OCI-LY7 (cell line): ENCODE measurements at regions not wholly inside any gene's neighbourhood (a gene's known extent, or its start where the extent isn't known, plus 50 kb on each side); places are given as distances from the start of the nearest gene placed in this dataset.

ENCODE experiments used
- BruUV-seq: library from RNA; stranded (reverse); fragments of 400-500 nt; replicated peaks from 2 replicates; lab custom pipeline; 2021; lab: Mats Ljungman, UMichigan
- CTCF ChIA-PET: fragments of 300-600 bp; sonication (Branson Sonifier 250); formaldehyde crosslinking; loops from one replicate; lab custom pipeline; 2022; ENCODE audit warnings: antibody characterized with exemption; ENCODE audit not compliant: unreplicated experiment; lab: Charles Lee
- POLR2A ChIA-PET: fragments of 300-600 bp; sonication (Branson Sonifier 250); formaldehyde crosslinking; loops from one replicate; lab custom pipeline; 2022; ENCODE audit warnings: antibody characterized with exemption; lab: Charles Lee
- DNase-seq: peaks from one replicate; pipeline ENCODE4 v3.0.0-alpha.2; 2015; ENCODE audit warnings: low spot score
- H2AFZ ChIP-seq: fragments of 200-600 bp; sonication (generic), shearing (Covaris generic); 2 replicates; pipeline ENCODE4 v1.6.1; 2014; ENCODE audit warnings: mild to moderate bottlenecking, antibody characterized with exemption, low read length, moderate library complexity
- H3K27ac ChIP-seq: fragments of 200-600 bp; sonication (generic); 2 replicates; pipeline ENCODE4 v1.5.1; 2014; ENCODE audit warnings: mixed run types, low read depth, mild to moderate bottlenecking, moderate library complexity, low read length, inconsistent platforms; ENCODE audit not compliant: poor library complexity, severe bottlenecking
- H3K36me3 ChIP-seq: fragments of 200-600 bp; sonication (generic); 2 replicates; pipeline ENCODE4 v1.6.1; 2014; ENCODE audit warnings: mild to moderate bottlenecking, antibody characterized with exemption, low read length, moderate library complexity, mixed read lengths; ENCODE audit not compliant: insufficient read depth
- H3K4me1 ChIP-seq: fragments of 200-600 bp; sonication (generic); 2 replicates; pipeline ENCODE4 v1.5.1; 2014; ENCODE audit warnings: mild to moderate bottlenecking, low read length; ENCODE audit not compliant: insufficient read depth, poor library complexity, severe bottlenecking
- H3K4me2 ChIP-seq: fragments of 200-600 bp; sonication (generic); 2 replicates; pipeline ENCODE4 v1.6.1; 2014; ENCODE audit warnings: mild to moderate bottlenecking, low read length
- H3K4me3 ChIP-seq: fragments of 200-600 bp; sonication (generic); 2 replicates; pipeline ENCODE4 v1.5.1; 2014; ENCODE audit warnings: mild to moderate bottlenecking, low read depth, low read length; ENCODE audit not compliant: poor library complexity, severe bottlenecking
- H3K79me2 ChIP-seq: fragments of 200-600 bp; sonication (generic); 2 replicates; pipeline ENCODE4 v1.6.1; 2016; ENCODE audit warnings: low read depth, mild to moderate bottlenecking, low read length, moderate library complexity, mixed read lengths; ENCODE audit not compliant: insufficient read depth
- H3K9me2 ChIP-seq: fragments of 200-600 bp; sonication (generic); 2 replicates; pipeline ENCODE4 v1.6.1; 2016; ENCODE audit warnings: mild to moderate bottlenecking, low read length, mixed read lengths; ENCODE audit not compliant: insufficient read depth
- H3K9me3 ChIP-seq: fragments of 200-600 bp; sonication (generic); 2 replicates; pipeline ENCODE4 v1.6.1; 2014; ENCODE audit warnings: mild to moderate bottlenecking, mixed run types, low read length, mixed read lengths
- H4K20me1 ChIP-seq: fragments of 200-600 bp; sonication (generic); 2 replicates; pipeline ENCODE4 v1.6.1; 2014; ENCODE audit warnings: mild to moderate bottlenecking, antibody characterized with exemption, low read length, moderate library complexity, mixed read lengths; ENCODE audit not compliant: insufficient read depth
- EZH2phosphoT487 ChIP-seq: fragments of 200-600 bp; sonication (generic); IDR thresholded peaks from 2 replicates; pipeline ENCODE4 v1.6.1; 2018; ENCODE audit warnings: low read depth, borderline replicate concordance, mild to moderate bottlenecking, mixed run types, antibody characterized with exemption, low read length, moderate library complexity, mixed read lengths
- intact Hi-C: fragments of 100-400 bp; cut with micrococcal nuclease; formaldehyde crosslinking; loops from one replicate; pipeline ENCODE4 v1.10.0; 2022; ENCODE audit not compliant: unreplicated experiment
- TF ChIP-seq, protein P1 (sequence below): fragments of 200-600 bp; sonication (generic); conservative IDR thresholded peaks from 2 replicates; pipeline ENCODE4 v1.5.1; 2014; ENCODE audit warnings: mild to moderate bottlenecking, antibody characterized with exemption, low read length, moderate library complexity, mixed read lengths

DNA sequence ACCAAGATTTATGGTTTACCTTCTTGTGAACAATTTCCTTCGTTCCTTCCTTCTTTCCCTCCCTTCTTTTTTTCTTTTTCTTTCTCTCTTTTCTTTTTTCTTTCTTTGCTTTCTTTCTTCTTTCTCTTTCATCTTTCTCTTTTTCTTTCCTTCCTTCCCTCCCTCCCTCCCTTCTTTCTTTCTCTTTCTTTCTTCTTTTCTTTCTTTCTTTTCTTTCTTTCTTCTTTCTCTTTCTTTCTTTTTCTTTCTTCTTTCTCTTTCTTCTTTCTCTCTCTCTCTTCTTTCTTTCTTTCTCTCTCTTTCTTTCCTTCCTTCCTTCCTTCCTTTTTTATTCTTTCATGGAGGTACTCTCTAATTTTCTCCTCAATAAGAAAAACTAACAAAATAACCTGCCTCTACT, 462.1 kb upstream of the ATP2B1 start:
- H3K4me3 ChIP-seq = no peak overlapping the region
- no peaks in the 10 kb centered on the region for H3K36me3 ChIP-seq
- no TSS peak for BruUV-seq
- no peak overlapping the region for H2AFZ ChIP-seq
- no peaks in the 10 kb centered on the region for H3K4me1 ChIP-seq
- H4K20me1 ChIP-seq = no peaks in the 10 kb centered on the region
- TF ChIP-seq, protein P1, sequence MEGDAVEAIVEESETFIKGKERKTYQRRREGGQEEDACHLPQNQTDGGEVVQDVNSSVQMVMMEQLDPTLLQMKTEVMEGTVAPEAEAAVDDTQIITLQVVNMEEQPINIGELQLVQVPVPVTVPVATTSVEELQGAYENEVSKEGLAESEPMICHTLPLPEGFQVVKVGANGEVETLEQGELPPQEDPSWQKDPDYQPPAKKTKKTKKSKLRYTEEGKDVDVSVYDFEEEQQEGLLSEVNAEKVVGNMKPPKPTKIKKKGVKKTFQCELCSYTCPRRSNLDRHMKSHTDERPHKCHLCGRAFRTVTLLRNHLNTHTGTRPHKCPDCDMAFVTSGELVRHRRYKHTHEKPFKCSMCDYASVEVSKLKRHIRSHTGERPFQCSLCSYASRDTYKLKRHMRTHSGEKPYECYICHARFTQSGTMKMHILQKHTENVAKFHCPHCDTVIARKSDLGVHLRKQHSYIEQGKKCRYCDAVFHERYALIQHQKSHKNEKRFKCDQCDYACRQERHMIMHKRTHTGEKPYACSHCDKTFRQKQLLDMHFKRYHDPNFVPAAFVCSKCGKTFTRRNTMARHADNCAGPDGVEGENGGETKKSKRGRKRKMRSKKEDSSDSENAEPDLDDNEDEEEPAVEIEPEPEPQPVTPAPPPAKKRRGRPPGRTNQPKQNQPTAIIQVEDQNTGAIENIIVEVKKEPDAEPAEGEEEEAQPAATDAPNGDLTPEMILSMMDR = no peak
- TF ChIP-seq EZH2phosphoT487 = no peak
- H3K9me3 ChIP-seq = no peaks in the 10 kb centered on the region
- CTCF ChIA-PET = no interaction called here
- POLR2A ChIA-PET = no interaction called here
- no peak overlapping the region for H3K4me2 ChIP-seq
- H3K27ac ChIP-seq = no peak overlapping the region
- intact Hi-C loops = no loop called here
- no peaks in the 10 kb centered on the region for H3K79me2 ChIP-seq
- no peaks in the 10 kb centered on the region for H3K9me2 ChIP-seq
- no peak for DNase-seq

DNA sequence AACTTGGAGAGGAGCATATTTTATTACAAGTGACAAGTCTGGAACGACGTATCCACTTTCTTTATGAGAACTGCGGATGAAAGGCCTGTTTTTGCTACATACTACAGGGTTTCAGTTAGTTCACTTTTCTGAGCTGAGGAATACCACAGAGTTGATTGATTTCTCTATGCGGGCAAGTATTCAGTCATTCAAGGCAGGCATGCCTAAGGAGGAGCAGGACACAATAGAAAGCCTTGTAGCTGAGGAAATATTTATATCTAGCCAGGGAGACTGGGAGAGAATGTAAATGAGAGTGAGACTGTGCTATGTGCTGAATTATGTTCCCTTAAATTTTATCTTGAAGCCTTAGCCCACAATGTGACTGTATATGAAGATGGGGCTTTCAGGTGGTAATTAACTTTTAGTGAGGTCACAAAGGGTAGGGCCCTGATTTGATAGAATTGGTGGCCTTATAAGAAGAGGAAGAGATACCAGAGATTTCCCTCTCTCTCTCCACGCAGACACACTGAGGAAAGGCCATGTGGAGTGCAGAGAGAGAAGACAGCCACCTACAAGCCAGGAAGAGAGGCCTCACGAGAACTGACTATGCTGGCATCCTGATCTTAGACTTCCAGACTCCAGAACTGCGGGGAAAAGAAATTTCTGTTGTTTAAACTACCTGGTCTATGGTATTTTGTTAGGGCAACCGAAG, 459.0 kb upstream of the ATP2B1 start:
- H3K4me3 ChIP-seq = no peak overlapping the region
- POLR2A ChIA-PET = no interaction called here
- no peak overlapping the region for H3K4me2 ChIP-seq
- intact Hi-C loops = no loop called here
- H3K79me2 ChIP-seq = no peaks in the 10 kb centered on the region
- no peak overlapping the region for H3K27ac ChIP-seq
- H3K36me3 ChIP-seq = no peaks in the 10 kb centered on the region
- H3K4me1 ChIP-seq = no peaks in the 10 kb centered on the region
- H3K9me3 ChIP-seq = no peaks in the 10 kb centered on the region
- no peak overlapping the region for H2AFZ ChIP-seq
- no peak for DNase-seq
- CTCF ChIA-PET = no interaction called here
- BruUV-seq = no TSS peak
- TF ChIP-seq, protein P1 = no peak
- TF ChIP-seq EZH2phosphoT487 = no peak
- no peaks in the 10 kb centered on the region for H4K20me1 ChIP-seq
- no peaks in the 10 kb centered on the region for H3K9me2 ChIP-seq

DNA sequence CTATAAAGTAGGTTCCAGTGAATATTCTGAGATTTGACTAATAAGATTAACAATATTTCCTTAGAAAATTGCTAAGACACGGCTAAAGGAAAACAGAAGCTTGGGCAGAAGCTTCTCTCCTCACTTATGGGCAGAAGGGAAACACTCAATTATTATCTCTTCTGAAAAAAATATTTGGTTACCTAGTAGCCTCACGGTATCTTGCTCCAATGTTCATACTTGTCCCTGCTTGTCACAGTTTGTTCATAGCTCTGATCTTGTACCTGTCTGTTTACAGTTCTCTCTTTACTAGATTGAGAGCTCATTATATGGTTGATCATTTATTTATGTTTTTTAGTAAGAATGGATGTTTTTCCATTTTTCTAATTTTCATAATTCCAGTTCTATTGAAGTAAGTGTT, 458.0 kb upstream of the ATP2B1 start:
- Histone ChIP-seq H2AFZ (no peak overlapping the region), H3K9me2 (no peaks in the 10 kb centered on the region), H3K9me3 (no peaks in the 10 kb centered on the region), H3K4me2 (no peak overlapping the region), H3K4me3 (no peak overlapping the region), H3K79me2 (no peaks in the 10 kb centered on the region), H4K20me1 (no peaks in the 10 kb centered on the region), H3K27ac (no peak overlapping the region), H3K36me3 (no peaks in the 10 kb centered on the region), H3K4me1 (no peaks in the 10 kb centered on the region)
- TF ChIP-seq, protein P1 = no peak
- TF ChIP-seq EZH2phosphoT487 = no peak
- no TSS peak for BruUV-seq
- CTCF ChIA-PET = no interaction called here
- DNase-seq = no peak
- intact Hi-C loops = no loop called here
- POLR2A ChIA-PET = interaction anchor here (1.3 kb wide), 1 partner anchor 24 kb away, joined by 3 read pairs; no protein-coding TSS in a partner anchor
